Ishikawa (cell line): ENCODE measurements at regions not wholly inside any gene's neighbourhood (a gene's known extent, or its start where the extent isn't known, plus 50 kb on each side); places are given as distances from the start of the nearest gene placed in this dataset.

Experiments used
- CEBPB ChIP-seq: IDR thresholded peaks from 2 replicates; pipeline ENCODE4 v1.6.1; 2012
- CREB1 ChIP-seq: IDR thresholded peaks from 2 replicates; pipeline ENCODE4 v1.6.1; 2012; ENCODE audit warnings: low read depth
- EGR1 ChIP-seq: IDR thresholded peaks from 2 replicates; pipeline ENCODE4 v1.6.1; 2012
- EP300 ChIP-seq: IDR thresholded peaks from 2 replicates; pipeline ENCODE4 v1.6.1; 2012; ENCODE audit warnings: borderline replicate concordance
- FOXM1 ChIP-seq: IDR thresholded peaks from 2 replicates; pipeline ENCODE4 v1.6.1; 2012; ENCODE audit warnings: low read depth, borderline replicate concordance
- MAX ChIP-seq: IDR thresholded peaks from 2 replicates; pipeline ENCODE4 v1.6.1; 2012
- NFIC ChIP-seq: IDR thresholded peaks from 2 replicates; pipeline ENCODE4 v1.6.1; 2012
- RAD21 ChIP-seq: IDR thresholded peaks from 2 replicates; pipeline ENCODE4 v1.6.1; 2012; ENCODE audit warnings: low read depth
- REST ChIP-seq: IDR thresholded peaks from 2 replicates; pipeline ENCODE4 v1.6.1; 2012; ENCODE audit warnings: low read depth, mild to moderate bottlenecking
- TAF1 ChIP-seq: IDR thresholded peaks from 2 replicates; pipeline ENCODE4 v1.6.1; 2012; ENCODE audit warnings: low read depth, mild to moderate bottlenecking
- TCF12 ChIP-seq: IDR thresholded peaks from 2 replicates; pipeline ENCODE4 v1.6.1; 2012; ENCODE audit warnings: low read depth
- TEAD4 ChIP-seq: IDR thresholded peaks from 2 replicates; pipeline ENCODE4 v1.6.1; 2012
- USF1 ChIP-seq: IDR thresholded peaks from 2 replicates; pipeline ENCODE4 v1.6.1; 2012
- YY1 ChIP-seq: IDR thresholded peaks from 2 replicates; pipeline ENCODE4 v1.6.1; 2012; ENCODE audit warnings: low read depth
- ZBTB7A ChIP-seq: IDR thresholded peaks from 2 replicates; pipeline ENCODE4 v1.6.1; 2012; ENCODE audit warnings: low read depth

GRCh38 chr12:29970501-29970900 is 186.8 kb upstream of the TMTC1 start:
- TF ChIP-seq TEAD4 = no peak
- no peak for TF ChIP-seq YY1
- no peak for TF ChIP-seq TAF1
- TF ChIP-seq NFIC = no peak
- no peak for TF ChIP-seq USF1
- no peak for TF ChIP-seq REST
- no peak for TF ChIP-seq MAX
- TF ChIP-seq TCF12 = no peak
- TF ChIP-seq EP300 = no peak
- TF ChIP-seq EGR1 = no peak

GRCh38 chr12:29962276-29963035 is 178.7 kb upstream of the TMTC1 start:
- no peak for TF ChIP-seq ZBTB7A
- no peak for TF ChIP-seq TCF12
- TF ChIP-seq USF1 = no peak
- TF ChIP-seq EGR1 = no peak
- TF ChIP-seq TEAD4 = no peak
- TF ChIP-seq REST = no peak
- TF ChIP-seq CREB1 = no peak
- TF ChIP-seq MAX = no peak
- no peak for TF ChIP-seq NFIC
- TF ChIP-seq YY1 = no peak
- TF ChIP-seq CEBPB = no peak
- TF ChIP-seq RAD21 = no peak

GRCh38 chr12:29961231-29961630 is 177.5 kb upstream of the TMTC1 start:
- TF ChIP-seq FOXM1 (no peak), EGR1 (no peak), USF1 (no peak), RAD21 (no peak), TEAD4 (no peak), EP300 (no peak), NFIC (no peak), YY1 (no peak)

- TF ChIP-seq USF1 (no peak), EGR1 (no peak), TCF12 (no peak), EP300 (no peak), ZBTB7A (no peak), CEBPB (no peak), NFIC (no peak), RAD21 (no peak), FOXM1 (no peak), CREB1 (no peak), MAX (no peak), TAF1 (no peak), TEAD4 (no peak), YY1 (no peak), REST (no peak)
These were observed 176.4 kb upstream of the TMTC1 start for GRCh38 chr12:29960122-29960521.
